ENCODE measurements at regions not wholly inside any gene's neighbourhood (a gene's known extent, or its start where the extent isn't known, plus 50 kb on each side); places are given as distances from the start of the nearest gene placed in this dataset.

GRCh38 chr10:3950676-3951275, 165.8 kb upstream of the KLF6 start:
- no peaks in the 10 kb centered on the region for H3K9me3 Mint-ChIP-seq (ENCODE audit: unreplicated experiment)
- ChIA-PET POLR2A (interaction anchor here (0.6 kb wide), 2 partner anchors 92 to 159 kb away, joined by 3 read pairs; no protein-coding TSS in a partner anchor), CTCF (interaction anchor here (0.9 kb wide), 1 partner anchor 24 kb away, joined by 4 read pairs; no protein-coding TSS in a partner anchor)
- no peaks in the 10 kb centered on the region for H3K4me1 Mint-ChIP-seq (ENCODE audit: insufficient read depth, unreplicated experiment)
- BruUV-seq (replicated peaks): no TSS peak
- TF ChIP-seq CTCF (IDR thresholded peaks at IDR 0.05; ENCODE audit: unreplicated experiment): no peak
- no peak overlapping the region for H3K27ac Mint-ChIP-seq (ENCODE audit: low read depth, unreplicated experiment)
- DNase-seq (ENCODE audit: unreplicated experiment): no peak
- intact Hi-C loops (cut with micrococcal nuclease): no loop called here
- no peaks in the 10 kb centered on the region for H3K27me3 Mint-ChIP-seq (ENCODE audit: insufficient read depth, unreplicated experiment)
- H3K36me3 Mint-ChIP-seq (ENCODE audit: insufficient read depth, unreplicated experiment): no peaks in the 10 kb centered on the region
- no peak overlapping the region for H3K4me3 Mint-ChIP-seq (ENCODE audit: unreplicated experiment)

GRCh38 chr10:3949711-3950110, 164.7 kb upstream of the KLF6 start:
- ChIA-PET POLR2A (interaction anchor here (0.7 kb wide), 1 partner anchor 12 kb away, joined by 3 read pairs; no protein-coding TSS in a partner anchor), CTCF (interaction anchor here (0.9 kb wide), 1 partner anchor 23 kb away, joined by 4 read pairs; no protein-coding TSS in a partner anchor)
- TF ChIP-seq CTCF (IDR thresholded peaks at IDR 0.05; ENCODE audit: unreplicated experiment): no peak
- DNase-seq (ENCODE audit: unreplicated experiment): no peak
- Mint-ChIP-seq H3K27me3 (ENCODE audit: insufficient read depth, unreplicated experiment) (no peaks in the 10 kb centered on the region), H3K9me3 (ENCODE audit: unreplicated experiment) (no peaks in the 10 kb centered on the region), H3K4me3 (ENCODE audit: unreplicated experiment) (no peak overlapping the region), H3K27ac (ENCODE audit: low read depth, unreplicated experiment) (no peak overlapping the region), H3K4me1 (ENCODE audit: insufficient read depth, unreplicated experiment) (no peaks in the 10 kb centered on the region), H3K36me3 (ENCODE audit: insufficient read depth, unreplicated experiment) (no peaks in the 10 kb centered on the region)
- intact Hi-C loops (cut with micrococcal nuclease): no loop called here
- no TSS peak for BruUV-seq (replicated peaks)

- no peaks in the 10 kb centered on the region for H3K9me3 Mint-ChIP-seq (ENCODE audit: unreplicated experiment)
- CTCF ChIA-PET: no interaction called here
- peak; percentile 71 for DNase-seq (ENCODE audit: unreplicated experiment)
- no peaks in the 10 kb centered on the region for H3K27me3 Mint-ChIP-seq (ENCODE audit: insufficient read depth, unreplicated experiment)
- H3K4me3 Mint-ChIP-seq (ENCODE audit: unreplicated experiment): no peak overlapping the region
- no peak overlapping the region for H3K27ac Mint-ChIP-seq (ENCODE audit: low read depth, unreplicated experiment)
- no peaks in the 10 kb centered on the region for H3K4me1 Mint-ChIP-seq (ENCODE audit: insufficient read depth, unreplicated experiment)
- H3K36me3 Mint-ChIP-seq (ENCODE audit: insufficient read depth, unreplicated experiment): no peaks in the 10 kb centered on the region
- no peak for TF ChIP-seq CTCF (IDR thresholded peaks at IDR 0.05; ENCODE audit: unreplicated experiment)
- intact Hi-C loops (cut with micrococcal nuclease): no loop called here
- BruUV-seq (replicated peaks): no TSS peak
- POLR2A ChIA-PET: no interaction called here
Measured at GRCh38 chr10:3948843-3949242, 163.8 kb upstream of the KLF6 start.

- CTCF ChIA-PET: no interaction called here
- POLR2A ChIA-PET: interaction anchor here (0.8 kb wide), 1 partner anchor 1009 kb away, joined by 4 read pairs; no protein-coding TSS in a partner anchor
- no peak for DNase-seq (ENCODE audit: unreplicated experiment)
- Mint-ChIP-seq H3K4me1 (ENCODE audit: insufficient read depth, unreplicated experiment) (peaks cover 12% of the 10 kb centered on the region), H3K27ac (ENCODE audit: low read depth, unreplicated experiment) (no peak overlapping the region), H3K4me3 (ENCODE audit: unreplicated experiment) (no peak overlapping the region), H3K9me3 (ENCODE audit: unreplicated experiment) (no peaks in the 10 kb centered on the region), H3K27me3 (ENCODE audit: insufficient read depth, unreplicated experiment) (no peaks in the 10 kb centered on the region), H3K36me3 (ENCODE audit: insufficient read depth, unreplicated experiment) (no peaks in the 10 kb centered on the region)
- intact Hi-C loops (cut with micrococcal nuclease): no loop called here
- no TSS peak for BruUV-seq (replicated peaks)
- TF ChIP-seq CTCF (IDR thresholded peaks at IDR 0.05; ENCODE audit: unreplicated experiment): no peak
Measured at GRCh38 chr10:3946234-3947229, 161.5 kb upstream of the KLF6 start.
